ENCODE measurements at regions not wholly inside any gene's neighbourhood (a gene's known extent, or its start where the extent isn't known, plus 50 kb on each side); places are given as distances from the start of the nearest gene placed in this dataset.
"Not testable (repeated sequence)": the region's sequence is repeated elsewhere in the genome, so short reads cannot be mapped to it uniquely, and the experiment has no call there.

- DNase-seq (ENCODE audit: low read depth in 1 of 2, low spot score in 1 of 2), result no peak
- peaks cover 8% of the 10 kb centered on the region for H3K4me1 ChIP-seq (ENCODE audit: low read depth)
- H3K27me3 ChIP-seq, result no peaks in the 10 kb centered on the region
- H3K9me3 ChIP-seq (ENCODE audit: low read depth), result no peaks in the 10 kb centered on the region
- H3K27ac ChIP-seq, result no peak overlapping the region
- no peaks in the 10 kb centered on the region for H3K36me3 ChIP-seq
- H3K4me3 ChIP-seq, result no peak overlapping the region
- no peak for TF ChIP-seq CTCF (IDR thresholded peaks at IDR 0.05; ENCODE audit: low read depth, low read length)
These were observed 196.7 kb upstream of the KLF3 start for GRCh38 chr4:38467296-38467695.

- no peak for DNase-seq (ENCODE audit: low read depth in 1 of 2, low spot score in 1 of 2)
- no peaks in the 10 kb centered on the region for H3K36me3 ChIP-seq
- H3K27ac ChIP-seq, result peak overlapping the region; percentile 17
- H3K9me3 ChIP-seq (ENCODE audit: low read depth), result no peaks in the 10 kb centered on the region
- H3K4me3 ChIP-seq, result no peak overlapping the region
- no peak for TF ChIP-seq CTCF (IDR thresholded peaks at IDR 0.05; ENCODE audit: low read depth, low read length)
- no peaks in the 10 kb centered on the region for H3K27me3 ChIP-seq
- H3K4me1 ChIP-seq (ENCODE audit: low read depth), result peaks cover 8% of the 10 kb centered on the region
These were observed 195.6 kb upstream of the KLF3 start for GRCh38 chr4:38468339-38468866.

GRCh38 chr4:38469410-38469809 is 194.6 kb upstream of the KLF3 start:
- no peaks in the 10 kb centered on the region for H3K36me3 ChIP-seq
- no peak overlapping the region for H3K4me3 ChIP-seq
- no peak for TF ChIP-seq CTCF (IDR thresholded peaks at IDR 0.05; ENCODE audit: low read depth, low read length)
- H3K27ac ChIP-seq, result no peak overlapping the region
- H3K27me3 ChIP-seq, result no peaks in the 10 kb centered on the region
- DNase-seq (ENCODE audit: low read depth in 1 of 2, low spot score in 1 of 2), result no peak
- no peaks in the 10 kb centered on the region for H3K9me3 ChIP-seq (ENCODE audit: low read depth)
- H3K4me1 ChIP-seq (ENCODE audit: low read depth), result peaks cover 8% of the 10 kb centered on the region

GRCh38 chr4:38470735-38471262 is 193.2 kb upstream of the KLF3 start:
- Histone ChIP-seq H3K27ac (no peak overlapping the region), H3K9me3 (ENCODE audit: low read depth) (no peaks in the 10 kb centered on the region), H3K4me3 (no peak overlapping the region), H3K4me1 (ENCODE audit: low read depth) (peaks cover 8% of the 10 kb centered on the region), H3K36me3 (no peaks in the 10 kb centered on the region), H3K27me3 (no peaks in the 10 kb centered on the region)
- no peak for DNase-seq (ENCODE audit: low read depth in 1 of 2, low spot score in 1 of 2)
- TF ChIP-seq CTCF (IDR thresholded peaks at IDR 0.05; ENCODE audit: low read depth, low read length), result no peak

GRCh38 chr4:38482696-38483095 is 181.3 kb upstream of the KLF3 start:
- TF ChIP-seq CTCF (IDR thresholded peaks at IDR 0.05; ENCODE audit: low read depth, low read length), result no peak

GRCh38 chr4:38483628-38484027 is 180.4 kb upstream of the KLF3 start:
- not testable (repeated sequence) for H3K9me3 ChIP-seq (ENCODE audit: low read depth); DNase-seq (ENCODE audit: low read depth in 1 of 2, low spot score in 1 of 2); H3K27ac ChIP-seq; H3K27me3 ChIP-seq; H3K4me3 ChIP-seq; H3K36me3 ChIP-seq; H3K4me1 ChIP-seq (ENCODE audit: low read depth)

More at GRCh38 chr4:38482696-38483095, 181.3 kb upstream of the KLF3 start:
- Histone ChIP-seq H3K4me1 (ENCODE audit: low read depth) (no peaks in the 10 kb centered on the region), H3K4me3 (no peak overlapping the region), H3K27ac (no peak overlapping the region), H3K36me3 (no peaks in the 10 kb centered on the region), H3K27me3 (no peaks in the 10 kb centered on the region), H3K9me3 (ENCODE audit: low read depth) (no peaks in the 10 kb centered on the region)
- no peak for DNase-seq (ENCODE audit: low read depth in 1 of 2, low spot score in 1 of 2)
